NB4 (cell line): ENCODE measurements at regions not wholly inside any gene's neighbourhood (a gene's known extent, or its start where the extent isn't known, plus 50 kb on each side); places are given as distances from the start of the nearest gene placed in this dataset.

Experiments
- CTCF ChIP-seq: IDR thresholded peaks from one replicate; pipeline ENCODE4 v1.5.1; 2012; ENCODE audit warnings: low read depth, low read length
- MAX ChIP-seq: IDR thresholded peaks from 2 replicates; pipeline ENCODE4 v1.6.1; 2011; ENCODE audit warnings: low read depth, low read length
- MYC ChIP-seq: IDR thresholded peaks from 2 replicates; pipeline ENCODE4 v1.6.1; 2011; ENCODE audit warnings: low read depth, low read length
- POLR2A ChIP-seq: IDR thresholded peaks from 2 replicates; pipeline ENCODE4 v1.6.1; 2011; ENCODE audit warnings: mild to moderate bottlenecking; ENCODE audit not compliant: insufficient read length; ENCODE audit errors: extremely low read depth

- TF ChIP-seq CTCF (no peak), POLR2A (no peak), MAX (no peak), MYC (no peak)
Observed at GRCh38 chr21:32842146-32842545, 70.6 kb upstream of the PAXBP1 start.
